GM13976 (cell line): ENCODE measurements at regions not wholly inside any gene's neighbourhood (a gene's known extent, or its start where the extent isn't known, plus 50 kb on each side); places are given as distances from the start of the nearest gene placed in this dataset.

Experiments used
- DNase-seq: peaks from one replicate; pipeline ENCODE4 v3.0.0; 2012; ENCODE audit warnings: low spot score
- CTCF ChIP-seq: IDR thresholded peaks from 2 replicates; pipeline ENCODE4 v1.5.1; 2012; ENCODE audit warnings: borderline replicate concordance, mild to moderate bottlenecking; ENCODE audit not compliant: insufficient read depth; ENCODE audit errors: extremely low read depth, missing control alignments, control extremely low read depth
- in situ Hi-C: fragments of 300-500 bp; cut with MboI; formaldehyde crosslinking; loops from one replicate; pipeline ENCODE4 v1.12.0; 2022; ENCODE audit warnings: low sequenced_read_pairs, mixed read lengths, inconsistent platforms; ENCODE audit not compliant: unreplicated experiment

DNA sequence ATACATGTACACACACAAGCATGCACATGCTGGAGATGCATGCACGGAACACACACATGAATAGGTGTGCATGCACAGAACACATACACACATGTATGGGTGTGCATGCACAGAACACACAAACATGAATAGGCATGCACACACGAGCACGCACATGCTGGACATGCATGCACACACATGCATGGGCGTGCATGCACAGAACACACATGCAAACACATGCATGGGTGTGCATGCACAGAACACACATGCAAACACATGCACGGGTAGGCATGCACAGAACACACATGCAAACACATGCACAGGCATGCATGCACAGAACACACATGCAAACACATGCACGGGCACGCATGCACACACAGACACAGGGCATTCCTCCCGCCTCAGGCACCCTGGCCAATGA, 382.3 kb downstream of the IRX2 start:
- no peak for TF ChIP-seq CTCF
- in situ Hi-C loops = no loop called here
- DNase-seq = no peak

- TF ChIP-seq CTCF = no peak
- no peak for DNase-seq
- in situ Hi-C loops = no loop called here
Measured at GRCh38 chr5:2366816-2367215, 384.7 kb downstream of the IRX2 start.

- no peak for TF ChIP-seq CTCF
- in situ Hi-C loops = no loop called here
- DNase-seq = no peak
Measured at GRCh38 chr5:2357309-2357708, 394.2 kb downstream of the IRX2 start.

DNA sequence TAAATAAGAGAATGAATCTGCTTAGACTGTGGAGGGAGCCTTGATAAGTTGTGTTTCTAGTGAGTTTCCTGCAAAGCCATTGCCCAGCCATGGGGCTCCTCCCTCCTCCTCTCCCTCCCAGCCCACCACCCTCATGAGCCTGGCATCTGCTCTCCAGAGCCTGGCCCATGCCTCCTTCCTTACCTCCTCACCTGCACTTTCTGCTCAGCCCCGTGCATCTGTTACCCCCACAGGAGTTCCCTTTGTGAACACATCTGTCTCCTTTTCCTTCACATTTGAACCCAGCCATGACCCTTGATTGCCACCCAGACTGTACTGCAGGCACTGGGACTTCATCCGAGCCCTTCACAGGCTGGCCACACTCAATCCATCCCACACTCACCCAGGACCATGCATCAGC, 395.6 kb downstream of the IRX2 start:
- in situ Hi-C loops = no loop called here
- DNase-seq = no peak
- no peak for TF ChIP-seq CTCF

GRCh38 chr5:2353871-2354440, 397.5 kb downstream of the IRX2 start:
- no peak for TF ChIP-seq CTCF
- in situ Hi-C loops = no loop called here
- DNase-seq = no peak

DNA sequence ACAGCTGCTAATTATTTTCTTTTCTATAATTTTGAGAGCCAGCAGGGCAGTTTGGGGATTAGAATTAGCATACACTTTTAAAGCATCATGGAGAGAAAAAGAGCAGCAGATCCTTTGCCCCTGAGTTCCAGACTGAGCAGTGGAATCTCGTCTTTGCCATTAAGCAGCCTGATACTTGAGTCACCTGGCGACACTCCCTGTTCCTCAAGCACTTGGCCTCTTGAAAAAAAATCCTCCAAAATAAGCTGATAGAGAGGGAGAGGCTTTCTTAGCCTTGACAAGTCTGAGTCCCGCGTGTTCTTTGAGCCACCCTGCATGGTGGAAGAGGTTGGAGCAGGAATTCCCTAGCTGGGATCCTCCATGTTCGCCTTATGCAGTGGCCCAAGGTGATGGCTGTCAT, 398.3 kb downstream of the IRX2 start:
- DNase-seq = no peak
- in situ Hi-C loops = no loop called here

More for the DNA sequence above, 398.3 kb downstream of the IRX2 start:
- no peak for TF ChIP-seq CTCF
